Fibroblast of skin of left biceps (primary cell): ENCODE measurements at regions not wholly inside any gene's neighbourhood (a gene's known extent, or its start where the extent isn't known, plus 50 kb on each side); places are given as distances from the start of the nearest gene placed in this dataset.

Experiments
- DNase-seq, 2 experiments: peaks; one replicate each; pipeline ENCODE4 v3.0.0-alpha.2; 2013; ENCODE audit warnings: low read depth in 2 of 2

DNA sequence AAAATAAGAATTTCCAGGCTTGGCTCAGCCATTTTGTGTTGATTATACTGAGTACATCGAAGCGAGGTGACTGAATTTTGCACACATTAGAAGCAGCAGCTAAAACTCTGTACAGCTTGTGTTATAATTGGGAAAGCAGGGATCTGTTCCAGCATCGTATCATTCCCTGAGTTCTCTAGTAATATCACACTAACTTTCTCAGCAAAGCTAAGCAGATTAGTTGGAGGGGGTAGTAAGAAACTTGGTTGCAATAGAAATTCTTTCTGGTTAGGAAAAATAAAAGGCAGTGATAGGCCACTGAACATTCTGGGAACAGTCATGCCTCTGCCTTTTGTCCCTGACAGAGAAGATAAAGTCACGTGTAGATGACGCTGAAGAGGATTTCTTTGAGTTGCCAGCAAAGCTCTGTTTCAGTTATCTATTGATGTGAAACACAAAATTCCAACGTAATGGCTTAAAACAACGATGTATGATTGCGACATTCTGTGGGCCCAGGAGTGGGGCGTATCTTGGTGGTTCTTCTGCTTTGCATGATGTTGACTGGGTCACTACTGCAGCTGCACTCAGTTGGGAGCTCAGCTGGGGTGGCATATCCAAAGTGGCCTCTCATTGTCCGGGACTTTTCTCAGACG is 202.1 kb upstream of the MEX3C start:
- DNase-seq, result no peak

- no peak for DNase-seq
Observed at GRCh38 chr18:51400721-51401120, 203.2 kb upstream of the MEX3C start.

GRCh38 chr18:51401912-51402311 is 204.4 kb upstream of the MEX3C start:
- DNase-seq, result no peak

DNA sequence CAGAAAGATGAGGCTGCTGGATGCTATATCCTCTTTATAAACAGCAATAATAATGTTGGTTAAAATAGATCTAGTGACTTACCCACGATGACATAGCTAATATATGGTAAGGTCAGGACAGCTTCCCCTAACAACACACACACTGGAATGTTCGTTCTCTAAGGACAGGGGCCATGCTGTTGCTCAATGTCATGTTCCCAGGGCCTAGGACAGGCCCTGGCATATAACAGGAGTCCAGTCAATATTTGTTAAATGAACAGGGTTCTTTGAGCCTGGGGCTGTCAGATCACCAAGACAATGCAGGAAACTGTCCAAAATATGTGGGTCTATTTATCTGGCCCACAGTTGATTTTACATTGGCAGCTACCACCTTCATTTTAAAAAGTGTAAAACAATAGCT is 207.1 kb upstream of the MEX3C start:
- DNase-seq, result no peak

GRCh38 chr18:51405683-51406477 is 208.4 kb upstream of the MEX3C start:
- DNase-seq, result no peak

- DNase-seq, result no peak
Observed at GRCh38 chr18:51417643-51418483, 220.4 kb upstream of the MEX3C start.

- no peak for DNase-seq
Observed at GRCh38 chr18:51425475-51425874, 228.0 kb upstream of the MEX3C start.

- no peak for DNase-seq
Observed at GRCh38 chr18:51425889-51426288, 228.4 kb upstream of the MEX3C start.

GRCh38 chr18:51426996-51427395 is 229.5 kb upstream of the MEX3C start:
- DNase-seq, result no peak

- DNase-seq, result no peak
Observed at GRCh38 chr18:51429644-51430043, 232.2 kb upstream of the MEX3C start.

DNA sequence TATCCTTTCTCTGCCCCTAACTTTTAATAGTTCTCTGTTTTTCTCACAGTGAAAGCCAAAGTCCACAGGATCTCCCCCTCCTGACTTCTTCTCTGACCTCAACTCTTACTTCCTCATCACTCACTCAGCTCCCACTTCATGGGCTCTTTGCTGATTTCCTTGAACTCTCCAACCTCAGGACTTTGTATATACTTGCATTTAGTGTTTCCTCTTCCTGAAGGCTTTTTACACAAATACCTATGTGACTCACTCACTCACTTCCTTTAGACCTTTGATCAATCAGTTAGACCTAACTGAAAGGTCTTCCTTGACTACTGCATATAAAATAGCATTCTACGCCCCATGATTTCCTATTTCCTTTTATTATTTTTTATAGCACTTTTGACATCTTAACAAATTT is 233.1 kb upstream of the MEX3C start:
- DNase-seq, result no peak

DNA sequence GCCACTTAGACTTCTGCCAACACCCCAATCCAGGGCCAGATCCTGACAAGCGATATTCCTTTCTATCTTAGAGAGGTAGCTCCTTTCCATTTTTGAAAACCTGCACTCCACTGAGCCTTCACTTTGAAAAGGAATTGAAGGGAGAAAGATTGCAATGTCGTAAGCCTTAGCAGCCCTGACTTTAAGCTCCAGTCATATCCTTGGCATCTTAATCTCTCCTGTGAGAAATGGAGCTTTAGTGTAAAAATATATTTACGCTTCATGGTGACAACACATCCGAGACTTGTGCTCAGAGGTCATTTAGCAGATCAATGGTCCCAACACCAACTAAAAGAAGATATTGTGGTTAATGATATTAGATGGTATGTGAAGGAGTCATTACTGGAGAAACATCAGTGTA is 235.8 kb upstream of the MEX3C start:
- DNase-seq, result no peak

DNA sequence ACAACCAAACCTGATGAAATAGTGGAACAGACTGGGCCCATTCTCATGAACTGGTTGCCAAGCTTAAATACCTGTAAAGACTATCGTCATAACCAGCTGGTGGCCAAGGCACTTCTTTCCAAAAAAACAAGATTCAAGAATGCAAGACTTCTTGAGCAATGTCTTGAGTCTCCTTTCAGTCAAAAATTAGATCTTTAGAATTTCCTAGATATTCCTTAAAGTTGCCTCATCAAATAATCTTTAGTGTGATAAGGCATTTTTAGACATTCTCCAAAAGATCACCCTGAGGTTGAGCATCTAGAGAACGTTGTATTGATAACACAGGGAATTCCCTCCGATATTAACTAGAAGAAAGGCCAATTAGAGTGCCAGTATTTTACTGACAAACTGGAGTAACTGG is 236.4 kb upstream of the MEX3C start:
- no peak for DNase-seq

- no peak for DNase-seq
Observed at GRCh38 chr18:51437280-51438271, 240.1 kb upstream of the MEX3C start.

DNA sequence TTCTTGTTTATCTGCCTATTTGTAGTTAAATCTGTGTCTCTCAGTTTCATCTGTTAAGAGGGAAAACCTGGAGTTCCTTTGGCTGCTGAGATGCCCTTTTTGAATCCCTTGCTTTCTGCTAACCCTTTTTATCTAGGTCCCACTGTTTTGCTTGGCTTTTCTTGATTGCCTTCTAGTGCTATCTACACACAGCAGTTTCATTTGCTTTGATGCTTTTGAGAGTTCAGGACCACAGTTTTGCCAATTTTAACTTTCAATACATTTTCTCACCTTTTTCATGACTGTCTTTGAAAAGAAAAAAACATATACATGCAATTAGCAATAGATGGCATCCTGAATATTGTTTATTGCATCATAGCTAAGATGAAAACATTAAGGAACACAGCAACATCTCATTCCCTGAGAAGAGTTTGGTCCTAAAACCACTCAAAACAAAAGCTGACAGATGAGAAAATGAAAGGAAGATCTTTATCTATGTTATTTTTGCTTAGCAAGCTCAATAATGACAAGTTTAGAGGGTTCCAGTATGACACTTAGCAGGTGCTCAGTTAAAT is 241.4 kb upstream of the MEX3C start:
- no peak for DNase-seq

DNA sequence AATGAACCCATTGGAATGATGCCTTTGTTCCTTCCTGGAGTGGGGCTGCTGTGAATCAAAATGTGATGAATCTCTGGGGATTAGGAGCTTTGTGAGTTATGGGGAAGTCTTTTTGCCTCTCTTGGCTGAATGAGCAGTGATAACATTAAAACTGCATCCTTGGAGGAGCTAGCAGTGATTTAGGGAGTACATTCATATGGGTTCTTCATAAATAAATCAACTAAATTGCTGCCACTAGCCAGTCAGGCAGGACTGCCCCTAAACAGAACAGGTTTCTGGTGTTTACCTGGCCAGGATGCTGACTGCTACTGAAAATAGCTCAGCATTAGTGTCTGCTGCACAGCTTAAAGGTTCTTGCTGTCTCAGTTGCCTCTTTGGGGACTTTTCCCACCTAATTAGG is 244.5 kb upstream of the MEX3C start:
- no peak for DNase-seq

- DNase-seq, result no peak
Observed at GRCh38 chr18:51446571-51447210, 249.2 kb upstream of the MEX3C start.

GRCh38 chr18:51447351-51448342 is 250.2 kb upstream of the MEX3C start:
- DNase-seq, result no peak

GRCh38 chr18:51448949-51449348 is 251.5 kb upstream of the MEX3C start:
- no peak for DNase-seq
